Effector CD4-positive, alpha-beta T cell (primary cell): ENCODE measurements at regions not wholly inside any gene's neighbourhood (a gene's known extent, or its start where the extent isn't known, plus 50 kb on each side); places are given as distances from the start of the nearest gene placed in this dataset.

Source experiments
- DNase-seq: peaks from one replicate; pipeline ENCODE4 v3.0.0-alpha.2; 2020

DNA sequence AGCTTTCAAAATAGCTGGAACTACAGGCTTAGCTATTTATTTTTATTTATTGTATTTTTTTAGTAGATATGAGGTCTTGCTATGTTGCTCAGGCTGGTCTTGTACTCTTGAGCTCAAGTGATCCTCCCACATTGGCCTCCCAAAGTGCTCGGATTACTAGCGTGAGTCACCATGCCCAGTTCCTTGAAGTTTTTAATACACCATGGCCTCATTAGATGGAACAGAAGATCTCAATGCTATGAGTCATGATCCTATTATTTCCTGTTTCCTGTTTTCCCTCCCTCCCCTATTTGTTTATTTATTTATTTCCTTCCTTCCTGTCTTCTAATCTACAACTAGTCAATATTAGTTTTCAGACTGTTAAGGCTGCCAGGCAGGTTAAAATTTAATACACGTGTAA is 309.0 kb downstream of the CMPK2 start:
- DNase-seq = no peak

DNA sequence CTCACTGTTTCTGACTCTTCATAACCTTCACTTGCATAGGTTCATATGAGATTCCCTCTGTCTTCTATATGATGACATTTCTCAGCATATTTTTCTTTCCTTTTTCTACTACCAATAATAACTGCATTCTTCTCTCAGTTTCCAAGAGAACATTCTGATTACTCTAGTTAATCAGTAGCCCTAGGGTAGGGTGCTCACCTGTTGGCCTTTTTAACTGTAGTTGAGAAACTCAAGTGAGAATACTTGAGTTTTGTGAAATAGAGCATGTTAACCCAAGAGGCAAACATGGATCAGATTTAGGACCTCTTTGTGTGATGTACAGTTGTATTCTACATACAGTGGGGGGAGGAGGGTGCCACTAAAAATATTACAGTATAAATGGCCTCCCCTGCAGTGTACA is 308.0 kb downstream of the CMPK2 start:
- no peak for DNase-seq

DNA sequence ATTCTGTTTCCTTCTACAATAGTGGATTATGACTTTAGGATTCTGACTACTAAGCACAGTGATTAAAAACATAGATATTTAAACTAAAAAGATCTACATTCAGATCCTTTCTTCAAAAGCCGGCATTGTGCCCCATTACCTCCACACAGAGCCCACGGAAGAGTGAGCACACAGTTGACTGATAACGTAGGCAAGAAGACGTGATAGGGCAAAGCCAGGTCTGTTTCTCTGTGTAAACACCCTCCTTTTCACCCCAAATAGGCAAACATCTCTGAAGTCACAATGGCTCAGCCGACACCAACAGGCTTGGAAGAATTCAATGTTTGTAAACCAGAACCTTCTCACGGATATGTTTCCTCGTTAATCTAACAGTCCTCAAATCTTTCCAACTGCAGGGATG is 302.9 kb downstream of the CMPK2 start:
- no peak for DNase-seq

DNA sequence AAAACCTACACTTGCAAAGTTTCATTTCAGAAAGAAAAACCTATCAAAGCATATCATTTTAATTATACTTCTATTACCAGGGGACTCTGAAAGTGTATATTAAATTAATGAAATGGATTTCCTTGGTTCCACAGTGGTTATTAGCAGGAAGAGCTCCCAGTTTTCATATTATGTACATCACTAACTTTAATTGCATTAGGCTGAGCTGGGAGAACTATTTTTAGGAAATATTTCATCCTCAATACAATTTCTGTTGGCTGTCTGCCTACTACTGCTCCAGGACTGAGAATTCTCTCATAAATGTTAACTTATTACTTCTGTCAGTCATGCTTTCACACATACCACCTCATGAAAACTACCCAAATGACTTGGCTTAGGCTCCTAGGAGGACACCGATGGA is 301.4 kb downstream of the CMPK2 start:
- DNase-seq = no peak

DNA sequence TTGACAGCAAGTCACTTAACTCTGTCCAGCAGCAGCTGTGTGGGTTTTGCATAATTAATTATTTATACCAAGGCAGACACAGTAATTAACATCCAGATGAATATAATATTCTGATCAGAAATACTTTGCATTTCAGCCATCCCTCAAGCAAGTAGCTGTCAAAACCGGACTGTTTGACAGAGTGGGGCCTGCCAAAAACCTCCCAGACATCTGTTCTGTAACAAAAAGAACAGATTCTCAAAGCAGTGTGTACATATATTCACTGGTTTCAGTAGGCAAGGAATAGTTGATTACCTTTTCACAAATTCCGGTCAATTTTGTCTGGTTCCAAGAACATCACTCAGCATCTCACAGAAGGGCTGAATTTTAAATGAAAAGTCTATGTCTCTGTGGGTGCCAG is 291.6 kb downstream of the CMPK2 start:
- no peak for DNase-seq

DNA sequence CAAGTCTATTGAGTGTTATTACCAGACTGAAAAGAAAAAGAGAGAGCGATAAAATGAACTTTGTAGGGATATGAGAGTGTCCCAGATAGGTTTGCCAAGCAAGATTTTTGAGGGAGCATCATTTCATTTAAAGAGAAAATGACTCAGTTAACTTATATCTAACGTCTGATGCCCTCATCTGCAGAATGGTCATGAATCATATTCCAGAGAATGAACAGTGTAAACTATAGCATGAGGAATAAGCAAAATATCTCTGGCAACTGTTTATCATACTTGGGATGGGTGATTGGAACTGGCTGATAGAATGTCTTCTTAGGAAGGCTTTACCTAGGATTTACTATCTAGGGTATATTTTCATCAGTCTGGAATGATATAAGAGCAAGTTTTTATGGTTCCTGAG is 289.4 kb downstream of the CMPK2 start:
- DNase-seq = no peak

DNA sequence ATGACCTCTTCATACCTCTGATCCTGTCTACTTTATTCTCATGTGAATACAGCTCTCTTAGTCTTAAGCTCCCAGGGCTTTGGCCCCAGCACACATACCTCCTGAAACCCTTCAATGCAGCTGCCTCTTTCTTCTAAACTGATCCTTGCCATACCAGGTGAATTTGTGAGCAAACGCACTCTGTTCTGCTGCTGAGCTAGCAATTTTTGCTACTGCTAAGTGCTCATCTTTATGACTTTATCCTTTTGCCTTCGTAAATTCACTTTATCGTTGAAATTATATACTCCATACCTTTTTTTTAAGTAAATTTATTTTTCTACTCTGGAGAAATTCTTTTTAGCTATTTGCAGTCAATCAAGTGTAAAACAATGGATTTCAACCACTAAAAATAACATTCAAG is 287.7 kb downstream of the CMPK2 start:
- no peak for DNase-seq

DNA sequence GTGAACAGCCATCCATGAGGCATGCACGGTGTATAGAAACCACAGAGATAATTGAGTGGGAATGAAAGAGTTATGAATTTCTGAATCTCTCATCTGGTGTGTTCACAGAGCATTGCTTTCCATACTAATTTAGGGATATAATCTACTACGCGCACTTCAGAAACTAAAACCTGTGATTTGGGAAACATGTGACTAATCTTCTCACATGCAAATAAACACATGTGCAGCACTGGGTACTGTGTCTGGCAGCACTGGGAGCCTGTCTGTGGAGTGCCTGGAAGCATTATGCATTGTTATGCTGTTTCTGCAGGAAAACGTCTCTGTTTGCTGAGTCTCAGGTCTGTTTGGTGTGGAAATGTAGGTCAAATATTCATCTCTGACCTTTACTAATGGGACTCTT is 287.3 kb downstream of the CMPK2 start:
- DNase-seq = no peak

DNA sequence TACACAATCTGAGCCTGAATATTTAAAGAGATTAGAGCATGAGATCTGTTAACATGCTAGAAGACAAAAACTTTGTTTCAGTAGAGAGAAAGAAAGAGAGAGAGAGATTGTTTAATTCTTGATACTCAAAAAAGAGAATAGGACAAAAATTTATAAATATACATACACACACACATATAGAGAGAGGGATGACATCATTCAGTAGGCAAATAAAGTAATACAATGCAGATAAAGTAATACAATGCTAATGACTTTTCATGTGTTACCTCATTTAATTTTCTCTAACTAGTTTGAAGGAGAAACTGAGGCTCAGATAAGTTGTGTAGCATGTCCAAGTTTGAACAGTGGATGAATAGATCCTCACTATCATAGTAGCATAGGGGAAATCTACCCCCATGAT is 286.4 kb downstream of the CMPK2 start:
- DNase-seq = no peak

DNA sequence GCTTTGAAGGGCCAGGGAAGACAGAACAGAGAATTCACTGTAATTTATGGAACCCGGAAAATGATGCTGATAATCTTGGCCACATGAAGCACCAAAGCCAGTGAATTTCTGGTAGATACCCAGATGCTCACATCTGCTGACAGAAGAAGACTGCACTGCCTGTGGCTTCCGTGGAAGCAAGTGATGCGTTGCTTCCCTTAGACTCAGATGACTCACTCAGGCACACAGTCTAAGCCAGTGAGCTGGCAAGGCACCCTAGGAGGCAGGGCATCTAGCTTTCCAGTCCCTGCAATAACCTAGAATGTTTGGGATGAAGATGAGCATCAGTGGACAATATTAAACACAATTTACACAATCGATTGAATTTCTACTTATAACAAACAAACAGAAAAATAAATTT is 284.7 kb downstream of the CMPK2 start:
- no peak for DNase-seq

DNA sequence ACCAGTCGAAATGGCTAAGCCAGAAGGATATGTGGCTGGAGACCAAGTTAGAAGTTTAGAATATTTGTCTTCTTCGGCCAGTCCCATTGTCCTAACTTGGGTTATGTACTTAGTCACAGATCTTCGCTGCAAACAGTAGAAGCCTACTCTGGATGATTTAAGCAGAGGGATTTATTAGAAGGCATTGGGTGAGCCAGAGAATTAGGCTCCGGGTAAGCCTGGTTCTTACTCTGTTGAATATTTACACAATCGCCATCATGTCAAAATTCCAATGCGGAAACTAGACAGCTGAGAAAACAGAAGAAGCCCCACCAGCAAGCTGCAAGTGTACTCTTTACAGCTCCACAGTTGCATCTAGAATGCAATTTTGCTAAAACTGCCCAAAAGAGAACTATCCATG is 276.6 kb downstream of the CMPK2 start:
- DNase-seq = no peak

DNA sequence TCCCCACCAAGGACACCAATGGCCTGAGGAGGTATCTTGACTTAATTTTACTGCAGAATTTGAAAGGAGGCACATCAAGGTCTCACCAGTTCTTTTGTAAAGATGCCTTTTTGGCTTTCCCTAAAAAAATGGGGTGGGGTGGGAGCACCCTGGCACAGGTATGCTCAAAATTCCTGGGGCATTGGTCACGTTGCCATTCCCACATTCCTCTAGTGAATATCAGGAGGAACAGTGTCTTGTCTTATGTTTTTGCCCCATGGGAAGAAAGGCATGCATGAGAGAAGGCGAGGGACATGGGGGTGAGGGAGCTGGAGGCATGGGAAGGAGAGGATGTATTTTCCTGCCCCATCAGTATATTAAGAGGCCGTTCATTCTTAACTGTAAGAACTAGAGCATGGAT is 275.3 kb downstream of the CMPK2 start:
- no peak for DNase-seq

DNA sequence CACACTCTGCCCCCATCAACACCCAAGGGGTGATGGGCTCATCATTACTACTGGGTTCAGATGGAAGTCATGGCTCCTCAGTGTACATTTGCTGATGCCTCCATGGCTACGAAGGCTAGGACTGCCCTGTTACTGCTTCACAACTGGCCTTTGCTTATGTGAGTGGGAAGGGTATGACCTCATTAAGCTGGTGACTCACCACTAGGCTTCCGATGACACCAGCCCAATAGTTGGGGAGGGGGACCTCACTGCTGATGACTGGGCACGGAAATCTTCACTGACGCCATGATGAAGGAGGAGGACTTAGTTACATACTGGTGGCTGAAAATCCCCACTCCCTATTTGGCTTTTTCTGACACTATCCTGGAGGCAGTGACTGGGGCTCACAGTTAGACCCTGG is 263.2 kb downstream of the CMPK2 start:
- no peak for DNase-seq

DNA sequence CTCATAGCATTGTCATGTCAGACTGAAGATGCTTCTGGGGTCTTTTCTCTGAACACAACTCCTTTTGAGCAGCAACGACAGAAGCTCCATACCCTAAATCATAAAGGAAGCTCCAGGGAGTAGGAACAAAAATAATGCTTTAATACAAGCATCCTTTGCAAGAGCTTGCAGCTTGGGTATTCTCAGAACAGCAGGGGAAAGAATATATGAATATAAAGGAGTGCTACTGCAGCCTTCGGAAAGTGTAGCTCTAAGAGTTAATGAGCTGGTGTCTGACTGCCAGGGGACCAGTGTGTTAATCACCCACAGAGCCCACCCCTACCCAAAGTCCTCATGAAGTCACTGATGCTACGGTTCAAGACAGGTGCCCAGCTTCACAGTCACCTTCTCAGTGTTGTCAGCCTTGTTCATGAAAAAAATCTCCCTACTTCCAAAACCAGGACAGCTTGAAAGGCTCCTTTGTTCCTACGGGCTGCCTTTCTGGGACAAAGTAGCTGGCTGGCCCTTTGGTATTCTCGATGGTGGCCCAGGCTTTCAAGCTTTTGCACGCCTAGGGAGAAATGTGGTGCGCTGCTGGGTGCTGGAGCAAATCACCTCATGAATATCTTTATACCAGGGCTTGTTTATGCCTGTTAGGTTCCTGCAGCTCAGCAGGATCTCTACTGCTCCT is 259.7 kb downstream of the CMPK2 start:
- no peak for DNase-seq

DNA sequence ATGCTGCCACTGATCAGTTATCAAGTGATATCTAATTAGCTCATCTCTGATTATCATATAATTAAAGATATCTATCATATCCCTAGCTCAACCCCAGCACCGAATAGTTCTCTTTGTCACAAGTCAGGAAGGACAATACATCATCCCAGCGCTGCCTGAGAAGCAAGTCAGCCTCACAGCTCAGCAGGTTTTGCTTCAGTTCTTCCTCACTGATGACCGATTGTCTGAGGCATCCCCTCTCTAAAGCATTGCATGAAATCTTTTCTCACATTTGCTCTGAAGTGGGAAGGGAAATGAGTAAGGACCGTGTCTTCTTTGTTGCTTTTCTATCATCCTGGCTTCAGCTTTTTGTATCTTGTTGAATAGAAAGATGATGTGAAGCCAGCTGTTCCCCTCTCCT is 247.9 kb downstream of the CMPK2 start:
- DNase-seq = no peak

DNA sequence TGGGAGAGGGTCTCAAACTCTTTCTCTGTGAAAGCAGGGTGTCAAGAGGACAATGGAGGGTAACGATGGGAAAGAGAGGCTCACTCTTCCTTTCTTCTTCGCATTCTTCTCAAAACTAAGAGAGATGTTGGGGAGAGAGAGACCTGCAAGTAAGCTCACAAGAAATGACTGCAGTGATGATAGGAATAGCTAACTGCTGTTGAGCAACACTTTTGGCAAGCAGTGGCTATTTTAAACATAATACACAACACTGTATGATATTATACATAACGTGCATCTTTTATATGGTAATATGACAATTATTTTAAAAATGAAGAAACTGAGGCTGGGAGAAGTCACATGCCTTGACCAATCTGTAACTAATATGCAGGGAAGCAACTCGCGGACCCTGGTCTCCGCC is 247.5 kb downstream of the CMPK2 start:
- no peak for DNase-seq

DNA sequence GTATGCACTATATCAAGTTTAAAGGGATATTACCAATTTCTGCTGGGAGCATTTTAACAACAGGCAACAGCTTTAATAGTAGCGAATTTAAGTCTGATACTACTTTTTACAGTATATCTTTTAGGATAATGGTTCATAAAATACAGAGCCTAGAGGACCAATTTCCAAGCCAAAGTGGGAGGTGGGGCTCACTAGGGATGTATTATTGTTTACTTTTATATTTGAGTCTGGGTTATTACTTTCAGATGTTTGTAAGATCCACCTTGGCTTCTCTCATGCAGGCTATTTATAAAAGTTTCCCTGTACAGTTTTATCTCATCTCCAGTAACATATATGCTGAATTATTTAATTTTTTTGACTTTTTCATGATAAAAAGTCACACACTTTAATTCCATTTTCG is 242.0 kb downstream of the CMPK2 start:
- no peak for DNase-seq

DNA sequence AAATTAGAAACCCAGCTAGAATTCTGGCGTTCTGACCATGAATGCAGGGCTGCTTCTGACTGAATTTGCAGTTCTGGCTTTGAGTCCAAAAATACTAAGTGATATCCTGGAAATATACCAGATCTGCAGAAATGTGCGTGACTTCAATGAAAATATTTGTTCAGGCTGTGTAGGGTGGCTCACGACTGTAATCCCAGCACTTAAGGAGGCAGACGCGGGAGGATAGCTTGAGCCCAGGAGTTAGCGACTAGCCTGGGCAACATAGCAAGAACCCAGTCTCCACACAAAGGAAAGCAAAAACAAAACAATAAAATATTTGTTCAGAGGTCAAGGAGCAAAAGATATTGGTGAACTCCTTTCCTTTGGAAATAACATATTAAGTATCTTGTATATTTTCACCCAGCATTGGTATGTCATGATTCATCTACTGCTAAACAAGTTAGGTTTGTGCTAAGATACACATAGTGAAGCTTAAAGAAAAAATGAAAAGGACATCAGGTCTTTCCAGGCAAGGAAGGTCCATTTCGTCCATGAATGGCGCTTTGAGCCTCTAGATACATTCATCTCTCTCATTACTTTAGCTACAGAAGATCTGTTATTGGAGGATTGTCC is 239.2 kb downstream of the CMPK2 start:
- no peak for DNase-seq

DNA sequence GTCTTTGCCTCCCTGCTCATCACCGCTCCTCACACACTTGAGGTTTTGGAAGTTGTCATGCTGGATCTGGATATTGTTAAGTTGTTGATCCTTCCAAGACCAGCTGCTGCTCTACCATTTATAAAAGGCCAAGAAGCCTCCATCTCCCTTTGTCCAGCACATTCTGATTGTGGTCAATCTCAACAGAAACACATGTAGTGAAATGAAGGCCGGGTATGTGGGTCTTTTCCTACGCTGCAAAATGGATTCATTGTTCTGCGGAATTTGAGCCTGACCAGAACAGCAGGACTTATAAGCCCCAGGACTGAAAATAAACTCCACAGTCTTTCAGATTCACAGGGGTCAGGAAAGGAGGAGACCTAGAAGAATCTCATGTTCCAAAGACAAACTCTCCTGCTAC is 238.4 kb downstream of the CMPK2 start:
- no peak for DNase-seq

DNA sequence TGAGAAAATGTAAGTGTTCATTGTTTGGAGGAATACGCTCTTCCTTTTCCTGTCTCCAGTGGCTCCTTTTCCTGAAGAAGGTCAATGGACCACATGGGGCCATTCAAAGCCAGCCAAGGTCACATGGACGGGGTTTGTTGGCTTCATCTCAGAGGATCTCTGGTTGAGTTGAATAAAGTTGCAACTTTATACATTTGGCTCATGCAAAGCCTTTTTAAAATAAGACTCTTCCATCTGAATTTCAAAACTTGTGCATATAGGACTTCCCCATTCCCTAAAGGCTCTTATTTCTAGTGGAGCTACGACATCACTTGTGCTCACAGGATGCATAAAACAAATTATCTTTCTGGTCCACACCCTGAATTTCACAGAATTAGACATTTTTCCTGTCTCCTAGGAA is 235.5 kb downstream of the CMPK2 start:
- DNase-seq = no peak

DNA sequence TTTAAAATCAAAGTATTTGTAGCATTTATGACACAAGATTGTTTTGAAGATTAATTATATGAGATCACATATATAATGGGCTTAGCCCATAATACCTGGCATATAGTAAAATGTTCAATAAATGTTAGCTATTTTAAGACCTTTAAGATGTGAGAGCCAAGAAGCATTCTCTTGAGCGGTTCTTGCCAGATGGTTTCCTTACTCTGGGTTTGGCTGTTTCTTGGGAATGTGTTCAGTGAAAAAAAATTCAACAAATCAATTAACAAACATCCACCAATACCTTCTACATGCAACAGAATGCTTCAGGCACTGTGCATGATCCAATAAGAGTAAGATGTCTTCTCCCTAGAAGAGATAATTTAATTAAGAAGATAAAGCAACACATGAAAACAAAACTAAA is 230.4 kb downstream of the CMPK2 start:
- DNase-seq = no peak

DNA sequence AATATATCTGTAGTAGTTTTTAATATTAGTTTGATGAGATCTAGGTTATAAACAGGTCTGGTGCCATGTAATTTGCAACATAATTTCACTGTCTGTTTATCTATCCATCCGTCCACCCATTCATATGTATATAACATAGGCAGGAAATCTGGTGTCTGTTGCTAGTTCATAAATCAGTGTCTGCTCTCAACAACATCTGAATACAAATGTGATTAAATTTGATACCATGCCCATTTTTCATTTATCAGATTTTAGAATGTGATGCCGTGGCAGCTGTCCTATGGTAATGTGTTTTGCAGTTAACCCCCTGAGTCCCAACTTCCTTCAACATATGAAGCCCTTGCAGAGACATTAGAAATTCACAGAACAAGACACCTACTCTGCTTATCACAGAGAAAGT is 228.4 kb downstream of the CMPK2 start:
- no peak for DNase-seq

DNA sequence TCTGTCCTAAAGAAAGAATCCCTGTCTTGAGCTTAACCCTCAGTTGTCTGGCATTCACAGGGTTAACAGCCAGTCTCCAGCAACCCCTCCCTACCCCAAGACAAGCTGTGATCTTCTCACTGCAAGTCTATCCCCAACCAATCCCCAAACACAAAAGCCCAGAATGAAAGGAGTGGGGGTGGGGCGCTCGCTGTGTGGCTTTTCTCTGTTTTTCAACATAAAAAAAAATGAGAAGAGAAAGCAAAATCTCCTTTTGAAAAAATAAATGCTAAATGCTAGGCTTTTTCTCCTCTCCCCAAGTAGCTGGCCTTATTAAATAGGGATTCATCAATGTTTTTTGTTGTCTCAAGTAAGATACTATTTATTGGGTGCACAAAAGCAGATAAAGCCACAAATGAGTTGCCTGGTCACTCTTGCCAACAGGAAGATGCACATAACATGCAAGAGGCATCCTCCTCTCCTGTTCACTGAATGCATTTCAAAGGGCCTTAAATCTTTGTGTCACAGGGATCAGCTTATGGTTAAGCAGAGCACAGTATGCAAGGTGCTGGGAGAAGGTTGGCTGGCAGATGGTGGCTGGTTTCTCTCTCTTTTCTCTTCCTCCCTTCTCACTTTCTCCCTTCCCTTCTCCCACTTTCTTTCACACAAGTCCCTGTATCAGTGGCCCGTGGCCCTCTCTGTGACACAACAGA is 225.6 kb downstream of the CMPK2 start:
- no peak for DNase-seq

DNA sequence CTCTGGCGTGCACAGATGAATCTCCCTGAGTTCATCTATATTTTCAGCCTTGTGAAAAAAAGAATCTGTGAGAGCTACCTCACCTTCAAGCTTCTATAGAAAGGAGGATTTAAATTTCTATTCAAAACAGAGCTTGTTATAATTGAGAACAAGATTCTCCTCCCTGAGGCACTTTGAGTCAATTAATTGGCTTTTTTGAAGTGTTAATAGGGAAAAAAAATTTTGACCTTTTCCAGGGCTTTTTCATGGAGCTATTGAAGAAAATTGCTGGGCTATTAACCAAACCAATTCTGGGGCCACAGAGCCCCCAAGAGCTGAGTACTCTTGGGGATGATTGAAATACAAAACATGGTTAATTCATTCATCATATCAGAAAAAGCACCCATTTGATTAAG is 225.1 kb downstream of the CMPK2 start:
- DNase-seq = no peak

DNA sequence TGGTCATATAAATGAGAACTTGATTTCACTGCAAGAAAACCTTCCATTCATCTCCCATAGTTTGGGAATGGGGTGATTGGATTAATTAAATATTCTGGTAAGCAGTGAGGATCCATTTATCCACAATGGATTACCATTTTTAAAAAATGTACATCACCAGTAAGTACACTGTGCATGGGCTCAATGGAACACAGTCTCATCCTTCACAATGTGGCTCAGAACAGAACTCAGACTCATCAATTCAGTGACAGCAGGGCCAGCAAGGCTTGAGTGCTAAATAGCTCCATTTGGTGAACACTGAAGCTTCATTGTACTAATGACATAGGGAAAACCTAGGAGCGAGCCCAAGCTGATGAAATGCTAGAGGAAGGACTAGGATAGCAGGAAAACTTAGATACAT is 223.8 kb downstream of the CMPK2 start:
- DNase-seq = no peak
